PC-9 (cell line): ENCODE measurements at regions not wholly inside any gene's neighbourhood (a gene's known extent, or its start where the extent isn't known, plus 50 kb on each side); places are given as distances from the start of the nearest gene placed in this dataset.

Experiments
- BruUV-seq: library from RNA; stranded (reverse); fragments of 400-500 nt; replicated peaks from 2 replicates; lab custom pipeline; 2021; lab: Mats Ljungman, UMichigan
- CTCF ChIA-PET: fragments of 300-600 bp; sonication (Branson Sonifier 250); formaldehyde crosslinking; loops from one replicate; lab custom pipeline; 2022; ENCODE audit warnings: antibody characterized with exemption; lab: Charles Lee
- POLR2A ChIA-PET: fragments of 300-600 bp; sonication (Branson Sonifier 250); formaldehyde crosslinking; loops from one replicate; lab custom pipeline; 2022; ENCODE audit warnings: antibody characterized with exemption; ENCODE audit not compliant: unreplicated experiment; lab: Charles Lee
- DNase-seq, 2 experiments: peaks; one replicate each; pipeline versions ENCODE4 v3.0.0 to v3.0.0-alpha.2; 2015 to 2022; ENCODE audit warnings: mixed read lengths in 1 of 2
- H2AFZ ChIP-seq: fragments of 200-600 bp; sonication (generic); 2 replicates; pipeline ENCODE4 v1.8.1; 2017; ENCODE audit warnings: antibody characterized with exemption
- H3F3A ChIP-seq: fragments of 200-600 bp; sonication (generic); 2 replicates; pipeline ENCODE4 v1.8.1; 2017; ENCODE audit warnings: antibody characterized with exemption, mild to moderate bottlenecking, low read depth; ENCODE audit not compliant: insufficient read depth
- H3K27ac ChIP-seq: fragments of 200-600 bp; sonication (generic); 2 replicates; pipeline ENCODE4 v1.6.1; 2016; ENCODE audit warnings: mixed run types
- H3K27me3 ChIP-seq: fragments of 200-600 bp; sonication (generic); 2 replicates; pipeline ENCODE4 v1.6.1; 2016; ENCODE audit warnings: low read depth, mixed run types; ENCODE audit not compliant: insufficient read depth
- H3K36me3 ChIP-seq: fragments of 200-600 bp; sonication (generic); 2 replicates; pipeline ENCODE4 v1.6.1; 2016; ENCODE audit warnings: low read depth, mixed run types
- H3K4me1 ChIP-seq: fragments of 200-600 bp; sonication (generic); replicated peaks from 2 replicates; pipeline ENCODE4 v1.6.1; 2016; ENCODE audit warnings: mixed run types; ENCODE audit not compliant: insufficient read depth
- H3K4me2 ChIP-seq: fragments of 200-600 bp; sonication (generic); 2 replicates; pipeline ENCODE4 v1.6.1; 2017; ENCODE audit warnings: mixed run types
- H3K4me3 ChIP-seq: fragments of 200-600 bp; sonication (generic); 2 replicates; pipeline ENCODE4 v1.6.1; 2016; ENCODE audit warnings: mixed run types
- H3K79me2 ChIP-seq: fragments of 200-600 bp; sonication (generic); 2 replicates; pipeline ENCODE4 v1.6.1; 2017; ENCODE audit warnings: low read depth, mixed run types
- H3K9me2 ChIP-seq: fragments of 200-600 bp; sonication (generic); 2 replicates; pipeline ENCODE4 v1.8.1; 2017; ENCODE audit warnings: mild to moderate bottlenecking; ENCODE audit not compliant: insufficient read depth
- H3K9me3 ChIP-seq: fragments of 200-600 bp; sonication (generic); 2 replicates; pipeline ENCODE4 v1.8.1; 2016; ENCODE audit warnings: low read depth; ENCODE audit not compliant: insufficient read depth
- H4K20me1 ChIP-seq: fragments of 200-600 bp; sonication (generic); 2 replicates; pipeline ENCODE4 v1.8.1; 2017; ENCODE audit not compliant: insufficient read depth
- EZH2 ChIP-seq: fragments of 200-600 bp; sonication (generic); IDR thresholded peaks from 2 replicates; pipeline ENCODE4 v1.8.0; 2017; ENCODE audit warnings: antibody characterized with exemption, low read depth
- intact Hi-C: fragments of 100-400 bp; cut with micrococcal nuclease; formaldehyde crosslinking; loops from one replicate; pipeline ENCODE4 v1.10.0; 2022; ENCODE audit not compliant: unreplicated experiment
- TF ChIP-seq, protein P1 (sequence below): fragments of 200-600 bp; sonication (generic); conservative IDR thresholded peaks from 2 replicates; pipeline ENCODE4 v1.6.1; 2017; ENCODE audit warnings: mixed run types, antibody characterized with exemption, mild to moderate bottlenecking, moderate library complexity

GRCh38 chr2:117470311-117471095 lies 344.0 kb upstream of the DDX18 start:
- Histone ChIP-seq H4K20me1 (no peaks in the 10 kb centered on the region), H3K27me3 (peaks cover 6% of the 10 kb centered on the region; the same call in 1 of the 2 replicates), H3K9me3 (no peaks in the 10 kb centered on the region), H3K4me2 (no peak overlapping the region), H2AFZ (no peak overlapping the region), H3K79me2 (no peaks in the 10 kb centered on the region), H3F3A (no peaks in the 10 kb centered on the region), H3K4me1 (no peaks in the 10 kb centered on the region), H3K9me2 (no peaks in the 10 kb centered on the region), H3K36me3 (no peaks in the 10 kb centered on the region), H3K4me3 (no peak overlapping the region), H3K27ac (no peak overlapping the region)
- ChIA-PET POLR2A (no interaction called here), CTCF (no interaction called here)
- peak in 1 of 2 experiments; percentile 4 for DNase-seq
- TF ChIP-seq EZH2 = no peak
- TF ChIP-seq, protein P1, sequence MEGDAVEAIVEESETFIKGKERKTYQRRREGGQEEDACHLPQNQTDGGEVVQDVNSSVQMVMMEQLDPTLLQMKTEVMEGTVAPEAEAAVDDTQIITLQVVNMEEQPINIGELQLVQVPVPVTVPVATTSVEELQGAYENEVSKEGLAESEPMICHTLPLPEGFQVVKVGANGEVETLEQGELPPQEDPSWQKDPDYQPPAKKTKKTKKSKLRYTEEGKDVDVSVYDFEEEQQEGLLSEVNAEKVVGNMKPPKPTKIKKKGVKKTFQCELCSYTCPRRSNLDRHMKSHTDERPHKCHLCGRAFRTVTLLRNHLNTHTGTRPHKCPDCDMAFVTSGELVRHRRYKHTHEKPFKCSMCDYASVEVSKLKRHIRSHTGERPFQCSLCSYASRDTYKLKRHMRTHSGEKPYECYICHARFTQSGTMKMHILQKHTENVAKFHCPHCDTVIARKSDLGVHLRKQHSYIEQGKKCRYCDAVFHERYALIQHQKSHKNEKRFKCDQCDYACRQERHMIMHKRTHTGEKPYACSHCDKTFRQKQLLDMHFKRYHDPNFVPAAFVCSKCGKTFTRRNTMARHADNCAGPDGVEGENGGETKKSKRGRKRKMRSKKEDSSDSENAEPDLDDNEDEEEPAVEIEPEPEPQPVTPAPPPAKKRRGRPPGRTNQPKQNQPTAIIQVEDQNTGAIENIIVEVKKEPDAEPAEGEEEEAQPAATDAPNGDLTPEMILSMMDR = peak; percentile 87
- no TSS peak for BruUV-seq
- intact Hi-C loops = loop anchor here (2.0 kb wide), 1 partner anchor 314 kb away; no protein-coding TSS in a partner anchor

GRCh38 chr2:117481608-117482007 lies 332.9 kb upstream of the DDX18 start:
- Histone ChIP-seq H2AFZ (no peak overlapping the region), H3K27ac (no peak overlapping the region), H3K4me3 (no peak overlapping the region), H3K36me3 (no peaks in the 10 kb centered on the region), H3F3A (no peaks in the 10 kb centered on the region), H3K4me2 (no peak overlapping the region), H4K20me1 (no peaks in the 10 kb centered on the region), H3K4me1 (no peaks in the 10 kb centered on the region), H3K27me3 (no peaks in the 10 kb centered on the region), H3K9me3 (no peaks in the 10 kb centered on the region), H3K79me2 (no peaks in the 10 kb centered on the region), H3K9me2 (no peaks in the 10 kb centered on the region)
- CTCF ChIA-PET = no interaction called here
- DNase-seq = no peak
- BruUV-seq = no TSS peak
- POLR2A ChIA-PET = no interaction called here
- TF ChIP-seq, protein P1 = no peak
- no peak for TF ChIP-seq EZH2
- intact Hi-C loops = no loop called here

GRCh38 chr2:117485588-117485987 lies 328.9 kb upstream of the DDX18 start:
- H3K9me3 ChIP-seq = no peaks in the 10 kb centered on the region
- H3K9me2 ChIP-seq = no peaks in the 10 kb centered on the region
- CTCF ChIA-PET = no interaction called here
- no peaks in the 10 kb centered on the region for H3K36me3 ChIP-seq
- POLR2A ChIA-PET = no interaction called here
- no TSS peak for BruUV-seq
- no peak for TF ChIP-seq EZH2
- TF ChIP-seq, protein P1 = no peak
- no peaks in the 10 kb centered on the region for H3K79me2 ChIP-seq
- H3K4me3 ChIP-seq = no peak overlapping the region
- H2AFZ ChIP-seq = no peak overlapping the region
- no peaks in the 10 kb centered on the region for H3K4me1 ChIP-seq
- intact Hi-C loops = no loop called here
- no peak overlapping the region for H3K4me2 ChIP-seq
- no peak overlapping the region for H3K27ac ChIP-seq
- no peaks in the 10 kb centered on the region for H4K20me1 ChIP-seq
- DNase-seq = peak in 1 of 2 experiments; percentile 30
- H3F3A ChIP-seq = no peaks in the 10 kb centered on the region
- no peaks in the 10 kb centered on the region for H3K27me3 ChIP-seq
